Erythroblast (primary cell): ENCODE measurements at regions not wholly inside any gene's neighbourhood (a gene's known extent, or its start where the extent isn't known, plus 50 kb on each side); places are given as distances from the start of the nearest gene placed in this dataset.

ENCODE experiments used
- GATA1 ChIP-seq: IDR thresholded peaks from 2 replicates; pipeline ENCODE4 v1.6.1; 2011; ENCODE audit warnings: low read depth, mild to moderate bottlenecking, control low read depth, low read length, moderate library complexity
- POLR2A ChIP-seq: IDR thresholded peaks from 2 replicates; pipeline ENCODE4 v1.6.1; 2011; ENCODE audit warnings: mild to moderate bottlenecking, low read length

DNA sequence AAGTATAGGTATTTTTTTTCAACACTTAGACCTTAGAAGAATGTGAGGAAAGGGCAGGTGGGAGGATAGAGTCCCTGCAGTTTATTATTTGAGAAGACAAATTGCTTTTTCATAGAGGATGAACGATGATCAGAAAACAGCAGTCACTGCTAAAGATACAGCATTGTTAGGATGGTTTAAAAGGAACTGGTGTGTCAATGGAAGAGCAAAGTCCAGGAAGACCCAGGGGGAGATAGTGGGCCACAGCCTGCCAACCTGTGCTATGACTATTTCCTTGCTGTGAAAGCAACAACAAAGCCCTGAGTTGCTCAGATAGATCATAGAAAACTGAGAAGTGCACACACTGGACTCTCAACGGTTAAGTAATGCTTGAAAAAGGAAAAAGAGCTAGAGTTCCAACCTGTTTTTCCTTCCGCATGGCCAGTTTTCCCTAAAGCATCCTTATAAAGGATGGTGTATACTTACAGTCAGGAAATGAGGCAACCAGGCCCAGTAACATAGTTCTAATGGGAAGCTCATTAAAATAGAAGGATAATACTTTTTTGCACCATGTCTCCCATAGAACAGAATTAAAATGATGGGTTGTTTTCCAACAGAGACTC is 153.8 kb downstream of the CEMIP2 start:
- TF ChIP-seq POLR2A (no peak), GATA1 (no peak)
